SU-DHL-6 (cell line): ENCODE measurements at regions not wholly inside any gene's neighbourhood (a gene's known extent, or its start where the extent isn't known, plus 50 kb on each side); places are given as distances from the start of the nearest gene placed in this dataset.

Experiments used
- EZH2phosphoT487 ChIP-seq: fragments of 200-600 bp; sonication (generic), shearing (Covaris generic); conservative IDR thresholded peaks from 2 replicates; pipeline ENCODE4 v1.6.1; 2018; ENCODE audit warnings: mild to moderate bottlenecking, antibody characterized with exemption, low read length, moderate library complexity, mixed read lengths
- TF ChIP-seq, protein P1 (sequence below): fragments of 200-600 bp; sonication (generic); IDR thresholded peaks from one replicate; pipeline ENCODE4 v1.5.1; 2017; ENCODE audit warnings: antibody characterized with exemption, mild to moderate bottlenecking, low read length, moderate library complexity; ENCODE audit not compliant: insufficient read depth, poor library complexity, severe bottlenecking

DNA sequence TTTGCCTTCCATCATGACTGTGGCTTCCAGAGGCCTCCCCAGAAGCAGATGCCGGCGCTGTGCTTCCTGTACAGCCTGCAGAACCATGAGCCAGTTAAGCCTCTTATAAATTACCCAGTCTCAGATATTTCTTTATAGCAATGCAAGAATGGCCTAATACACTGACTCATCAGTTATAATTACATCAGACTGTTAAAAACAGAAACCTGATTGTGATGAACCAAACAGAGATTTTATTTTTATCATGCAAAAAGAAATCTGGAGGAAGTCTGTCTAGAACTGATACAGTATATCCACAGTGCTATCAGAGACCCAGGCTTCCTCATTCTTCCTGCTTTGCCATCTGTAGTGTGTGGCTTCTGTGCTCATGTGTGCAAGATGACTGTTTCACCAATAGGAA lies 93.4 kb upstream of the MEX3C start:
- TF ChIP-seq, protein P1, sequence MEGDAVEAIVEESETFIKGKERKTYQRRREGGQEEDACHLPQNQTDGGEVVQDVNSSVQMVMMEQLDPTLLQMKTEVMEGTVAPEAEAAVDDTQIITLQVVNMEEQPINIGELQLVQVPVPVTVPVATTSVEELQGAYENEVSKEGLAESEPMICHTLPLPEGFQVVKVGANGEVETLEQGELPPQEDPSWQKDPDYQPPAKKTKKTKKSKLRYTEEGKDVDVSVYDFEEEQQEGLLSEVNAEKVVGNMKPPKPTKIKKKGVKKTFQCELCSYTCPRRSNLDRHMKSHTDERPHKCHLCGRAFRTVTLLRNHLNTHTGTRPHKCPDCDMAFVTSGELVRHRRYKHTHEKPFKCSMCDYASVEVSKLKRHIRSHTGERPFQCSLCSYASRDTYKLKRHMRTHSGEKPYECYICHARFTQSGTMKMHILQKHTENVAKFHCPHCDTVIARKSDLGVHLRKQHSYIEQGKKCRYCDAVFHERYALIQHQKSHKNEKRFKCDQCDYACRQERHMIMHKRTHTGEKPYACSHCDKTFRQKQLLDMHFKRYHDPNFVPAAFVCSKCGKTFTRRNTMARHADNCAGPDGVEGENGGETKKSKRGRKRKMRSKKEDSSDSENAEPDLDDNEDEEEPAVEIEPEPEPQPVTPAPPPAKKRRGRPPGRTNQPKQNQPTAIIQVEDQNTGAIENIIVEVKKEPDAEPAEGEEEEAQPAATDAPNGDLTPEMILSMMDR, result no peak
- TF ChIP-seq EZH2phosphoT487, result no peak
